Natural killer cell (primary cell): ENCODE measurements at regions not wholly inside any gene's neighbourhood (a gene's known extent, or its start where the extent isn't known, plus 50 kb on each side); places are given as distances from the start of the nearest gene placed in this dataset.

Source experiments
- ATAC-seq, 3 donors: fragments of 150-1000 bp in 2 of 3; fragments of 200-7000 bp in 1 of 3; cut with Tn5 transposase; 1 replicate in 1 of 3; 2 replicates in 2 of 3; pipeline ENCODE4 v1.10.0; 2021; ENCODE audit warnings: mild to moderate bottlenecking in 2 of 3, moderate library complexity in 2 of 3
- DNase-seq, 2 donors: peaks; one replicate each; pipeline versions ENCODE4 v3.0.0 to v3.0.0-alpha.2; 2013 to 2021; ENCODE audit warnings: mixed read lengths in 1 of 2
- H3K27ac ChIP-seq: one replicate; pipeline ENCODE4 v1.5.1; 2013; ENCODE audit warnings: mild to moderate bottlenecking, low read length
- H3K27me3 ChIP-seq: one replicate; pipeline ENCODE4 v1.6.1; 2013; ENCODE audit warnings: low read length; ENCODE audit not compliant: control insufficient read depth, insufficient read depth
- H3K36me3 ChIP-seq: one replicate; pipeline ENCODE4 v1.6.1; 2013; ENCODE audit warnings: low read length; ENCODE audit not compliant: control insufficient read depth, insufficient read depth
- H3K4me1 ChIP-seq: one replicate; pipeline ENCODE4 v1.6.1; 2013; ENCODE audit warnings: low read length; ENCODE audit not compliant: control insufficient read depth, insufficient read depth
- H3K4me3 ChIP-seq: one replicate; pipeline ENCODE4 v1.5.1; 2013; ENCODE audit warnings: low read length
- H3K9me3 ChIP-seq: one replicate; pipeline ENCODE4 v1.6.1; 2013; ENCODE audit warnings: low read length; ENCODE audit not compliant: control insufficient read depth, insufficient read depth
- H3K27ac Mint-ChIP-seq, 2 donors: one replicate each; pipeline ENCODE4 v1.8.0; 2022; ENCODE audit warnings: mild to moderate bottlenecking in 2 of 2, mixed read lengths in 2 of 2, moderate library complexity in 1 of 2
- H3K27me3 Mint-ChIP-seq, 2 donors: one replicate each; pipeline ENCODE4 v1.8.0; 2022; ENCODE audit warnings: low read depth in 2 of 2, mixed read lengths in 2 of 2
- H3K36me3 Mint-ChIP-seq: one replicate; pipeline ENCODE4 v1.8.0; 2022; ENCODE audit warnings: mixed read lengths
- H3K4me1 Mint-ChIP-seq, 2 donors: one replicate each; pipeline ENCODE4 v1.8.0; 2022; ENCODE audit warnings: mixed read lengths in 2 of 2
- H3K4me3 Mint-ChIP-seq: one replicate; pipeline ENCODE4 v1.8.0; 2022; ENCODE audit warnings: mild to moderate bottlenecking, moderate library complexity, mixed read lengths
- H3K9me3 Mint-ChIP-seq, 2 donors: one replicate each; pipeline ENCODE4 v1.8.0; 2022; ENCODE audit warnings: mixed read lengths in 2 of 2
- WGBS: methylation state at CpG from one replicate; pipeline ENCODE4 v1.1.7; 2013; ENCODE audit warnings: missing lambda C conversion rate; ENCODE audit not compliant: insufficient coverage; 5-methylcytosine and 5-hydroxymethylcytosine counted together
- intact Hi-C: fragments of 100-400 bp; cut with micrococcal nuclease; formaldehyde crosslinking; loops from one replicate; pipeline ENCODE4 v1.14.2; 2022
- TF ChIP-seq, protein P1 (sequence below): fragments of 200-600 bp; IDR thresholded peaks from one replicate; pipeline ENCODE4 v1.8.0; 2022; ENCODE audit warnings: antibody characterized with exemption

DNA sequence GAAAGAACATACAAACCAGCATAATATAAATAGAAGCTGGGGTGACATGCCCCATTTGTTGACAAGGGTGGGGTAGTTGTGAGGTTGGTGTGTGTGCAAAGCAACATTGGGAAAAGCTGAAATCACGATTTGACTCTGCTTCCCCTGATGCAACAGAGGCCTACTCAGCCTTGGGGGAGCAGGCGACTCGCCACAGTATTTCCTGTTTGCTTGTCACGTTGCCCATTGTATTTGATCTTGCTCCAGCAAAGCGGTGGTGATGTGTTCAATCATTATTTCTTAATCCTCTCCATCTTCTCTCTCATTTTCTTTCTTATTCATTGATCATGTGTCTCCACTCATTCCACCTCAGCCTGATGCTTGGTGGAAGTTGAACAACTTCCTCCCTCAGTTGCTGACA, 165.8 kb upstream of the CITED2 start:
- H3K4me3 Mint-ChIP-seq, result no peak overlapping the region
- no peak overlapping the region for H3K4me3 ChIP-seq
- 8% methylated on average over 5 of the region's 5 CpGs for WGBS
- peak overlapping the region; percentile 2 to 69 for H3K27ac Mint-ChIP-seq
- no peaks in the 10 kb centered on the region for H3K9me3 Mint-ChIP-seq
- H3K4me1 Mint-ChIP-seq, result peaks cover 16 to 23% of the 10 kb centered on the region in 2 donors
- ATAC-seq (peak; percentile 65 to 79 (median 68)), DNase-seq (peak in 1 of 2 donors; percentile 71)
- H3K27ac ChIP-seq, result peak overlapping the region; percentile 44
- H3K27me3 Mint-ChIP-seq, result no peaks in the 10 kb centered on the region
- no peaks in the 10 kb centered on the region for H3K9me3 ChIP-seq
- intact Hi-C loops, result no loop called here
- TF ChIP-seq, protein P1, sequence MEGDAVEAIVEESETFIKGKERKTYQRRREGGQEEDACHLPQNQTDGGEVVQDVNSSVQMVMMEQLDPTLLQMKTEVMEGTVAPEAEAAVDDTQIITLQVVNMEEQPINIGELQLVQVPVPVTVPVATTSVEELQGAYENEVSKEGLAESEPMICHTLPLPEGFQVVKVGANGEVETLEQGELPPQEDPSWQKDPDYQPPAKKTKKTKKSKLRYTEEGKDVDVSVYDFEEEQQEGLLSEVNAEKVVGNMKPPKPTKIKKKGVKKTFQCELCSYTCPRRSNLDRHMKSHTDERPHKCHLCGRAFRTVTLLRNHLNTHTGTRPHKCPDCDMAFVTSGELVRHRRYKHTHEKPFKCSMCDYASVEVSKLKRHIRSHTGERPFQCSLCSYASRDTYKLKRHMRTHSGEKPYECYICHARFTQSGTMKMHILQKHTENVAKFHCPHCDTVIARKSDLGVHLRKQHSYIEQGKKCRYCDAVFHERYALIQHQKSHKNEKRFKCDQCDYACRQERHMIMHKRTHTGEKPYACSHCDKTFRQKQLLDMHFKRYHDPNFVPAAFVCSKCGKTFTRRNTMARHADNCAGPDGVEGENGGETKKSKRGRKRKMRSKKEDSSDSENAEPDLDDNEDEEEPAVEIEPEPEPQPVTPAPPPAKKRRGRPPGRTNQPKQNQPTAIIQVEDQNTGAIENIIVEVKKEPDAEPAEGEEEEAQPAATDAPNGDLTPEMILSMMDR, result no peak
- H3K36me3 Mint-ChIP-seq, result no peaks in the 10 kb centered on the region
- no peaks in the 10 kb centered on the region for H3K27me3 ChIP-seq
- H3K4me1 ChIP-seq, result peaks cover 16% of the 10 kb centered on the region
- H3K36me3 ChIP-seq, result no peaks in the 10 kb centered on the region

DNA sequence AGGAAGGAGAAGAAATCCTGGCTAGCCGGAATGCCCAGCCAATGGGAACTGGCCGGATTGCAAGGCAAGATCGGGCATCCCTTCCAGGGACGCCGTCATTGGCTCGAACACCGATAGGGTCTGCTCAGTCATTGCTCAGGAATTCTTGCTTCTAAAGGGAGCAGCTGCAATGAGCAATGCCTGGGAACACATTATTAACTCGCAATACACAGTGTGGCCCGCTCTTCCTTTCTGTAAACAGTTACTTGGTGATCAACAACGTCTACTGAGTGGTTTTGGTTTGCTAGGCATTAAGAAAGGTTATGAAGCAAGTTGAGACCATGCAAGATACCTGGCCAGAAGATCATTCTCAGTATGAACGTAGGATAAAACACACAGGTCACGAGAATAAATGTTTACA, 165.4 kb upstream of the CITED2 start:
- ATAC-seq (peak in 2 of 3 donors; percentile 20 to 39), DNase-seq (no peak)
- Mint-ChIP-seq H3K27ac (peak overlapping the region; percentile 2 to 69), H3K36me3 (no peaks in the 10 kb centered on the region), H3K27me3 (no peaks in the 10 kb centered on the region), H3K9me3 (no peaks in the 10 kb centered on the region), H3K4me3 (no peak overlapping the region), H3K4me1 (peaks cover 19 to 20% of the 10 kb centered on the region in 2 donors)
- Histone ChIP-seq H3K9me3 (no peaks in the 10 kb centered on the region), H3K4me3 (no peak overlapping the region), H3K4me1 (peaks cover 17% of the 10 kb centered on the region), H3K36me3 (no peaks in the 10 kb centered on the region), H3K27ac (peak overlapping the region; percentile 44), H3K27me3 (no peaks in the 10 kb centered on the region)
- 77% methylated on average over 12 of the region's 12 CpGs for WGBS
- intact Hi-C loops, result loop anchor here (5.0 kb wide), 1 partner anchor 168 kb away; the partner anchor contains the start of gene CITED2
- TF ChIP-seq, protein P1, result no peak

DNA sequence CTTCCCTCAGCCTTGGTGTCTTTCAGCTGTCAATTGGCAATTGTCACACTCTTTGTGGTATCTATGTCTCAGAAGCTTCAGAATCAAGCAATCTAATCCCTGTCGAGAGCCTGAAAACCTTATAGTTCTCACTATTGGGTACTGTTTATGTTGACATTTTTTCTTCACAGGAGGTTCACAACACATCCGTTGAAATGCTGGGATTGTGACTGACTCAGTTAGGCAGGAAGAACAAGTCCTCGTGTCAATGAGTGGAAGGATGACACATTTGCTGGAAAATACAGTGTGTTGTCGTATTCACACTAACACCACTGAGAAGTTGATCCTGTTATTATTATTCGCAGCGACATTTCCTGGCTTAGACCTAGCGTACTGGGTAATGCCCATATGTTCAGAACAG, 163.9 kb upstream of the CITED2 start:
- WGBS, result 96% methylated on average over 7 of the region's 7 CpGs
- Mint-ChIP-seq H3K4me1 (peaks cover 33 to 34% of the 10 kb centered on the region in 2 donors), H3K36me3 (no peaks in the 10 kb centered on the region), H3K4me3 (no peak overlapping the region), H3K9me3 (no peaks in the 10 kb centered on the region), H3K27ac (no peak overlapping the region), H3K27me3 (peaks cover 0 to 3% of the 10 kb centered on the region in 2 donors)
- H3K36me3 ChIP-seq, result no peaks in the 10 kb centered on the region
- DNase-seq, result no peak
- H3K27ac ChIP-seq, result no peak overlapping the region
- no peak for ATAC-seq
- TF ChIP-seq, protein P1, result no peak
- no peak overlapping the region for H3K4me3 ChIP-seq
- no peaks in the 10 kb centered on the region for H3K27me3 ChIP-seq
- intact Hi-C loops, result loop anchor here (5.0 kb wide), 1 partner anchor 166 kb away; the partner anchor contains the start of gene CITED2
- no peaks in the 10 kb centered on the region for H3K9me3 ChIP-seq
- peaks cover 25% of the 10 kb centered on the region for H3K4me1 ChIP-seq
